ACC112 (cell line): ENCODE measurements at regions not wholly inside any gene's neighbourhood (a gene's known extent, or its start where the extent isn't known, plus 50 kb on each side); places are given as distances from the start of the nearest gene placed in this dataset.
"Not testable (repeated sequence)": the region's sequence is repeated elsewhere in the genome, so short reads cannot be mapped to it uniquely, and the experiment has no call there.

Source experiments
- H2AFZ ChIP-seq: fragments of 200-600 bp; sonication (generic); one replicate; pipeline ENCODE4 v1.6.0; 2017; ENCODE audit warnings: antibody characterized with exemption, low read length; ENCODE audit not compliant: unreplicated experiment
- H3K27ac ChIP-seq: fragments of 200-600 bp; sonication (generic); 2 replicates; pipeline ENCODE4 v1.5.1; 2014; ENCODE audit warnings: low read depth, mild to moderate bottlenecking, antibody characterized with exemption, low read length, moderate library complexity
- H3K27me3 ChIP-seq: fragments of 200-600 bp; sonication (generic); 2 replicates; pipeline ENCODE4 v1.6.1; 2014; ENCODE audit warnings: mild to moderate bottlenecking, antibody characterized with exemption, low read length, moderate library complexity, mixed read lengths; ENCODE audit not compliant: insufficient read depth
- H3K36me3 ChIP-seq: fragments of 200-600 bp; sonication (generic); 2 replicates; pipeline ENCODE4 v1.6.1; 2016; ENCODE audit warnings: mild to moderate bottlenecking, antibody characterized with exemption, low read length, moderate library complexity, mixed read lengths; ENCODE audit not compliant: insufficient read depth
- H3K4me1 ChIP-seq: fragments of 200-600 bp; sonication (generic); one replicate; pipeline ENCODE4 v1.6.1; 2016; ENCODE audit warnings: low read length, mixed read lengths; ENCODE audit not compliant: insufficient read depth, unreplicated experiment, control insufficient read depth
- H3K4me3 ChIP-seq: fragments of 200-600 bp; sonication (generic); 2 replicates; pipeline ENCODE4 v1.5.1; 2014; ENCODE audit warnings: mild to moderate bottlenecking, low read depth, low read length
- H3K79me2 ChIP-seq: fragments of 200-600 bp; sonication (generic); one replicate; pipeline ENCODE4 v1.6.0; 2016; ENCODE audit warnings: low read length; ENCODE audit not compliant: control insufficient read depth, unreplicated experiment, insufficient read depth

DNA sequence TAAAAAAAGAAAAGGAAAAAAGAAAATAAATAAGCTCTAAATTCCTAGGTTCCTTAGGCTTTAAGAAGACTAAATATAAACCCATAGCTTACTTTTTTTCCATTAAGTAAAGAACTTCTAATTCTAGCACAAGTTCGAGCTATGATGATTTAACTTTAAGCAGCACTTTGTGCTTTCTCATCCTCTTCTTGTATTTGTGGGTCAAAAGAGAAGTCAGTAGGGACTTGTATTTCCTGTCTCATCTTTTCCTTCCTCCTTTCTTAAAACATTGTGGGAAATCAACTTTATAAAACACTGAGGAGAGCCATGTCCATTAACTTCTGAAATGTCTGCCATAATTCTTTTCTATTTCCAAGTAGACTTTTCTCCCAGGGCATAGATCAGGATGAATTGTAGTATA is 637.7 kb upstream of the CITED2 start:
- H3K4me1 ChIP-seq = no peaks in the 10 kb centered on the region
- H3K36me3 ChIP-seq = no peaks in the 10 kb centered on the region

DNA sequence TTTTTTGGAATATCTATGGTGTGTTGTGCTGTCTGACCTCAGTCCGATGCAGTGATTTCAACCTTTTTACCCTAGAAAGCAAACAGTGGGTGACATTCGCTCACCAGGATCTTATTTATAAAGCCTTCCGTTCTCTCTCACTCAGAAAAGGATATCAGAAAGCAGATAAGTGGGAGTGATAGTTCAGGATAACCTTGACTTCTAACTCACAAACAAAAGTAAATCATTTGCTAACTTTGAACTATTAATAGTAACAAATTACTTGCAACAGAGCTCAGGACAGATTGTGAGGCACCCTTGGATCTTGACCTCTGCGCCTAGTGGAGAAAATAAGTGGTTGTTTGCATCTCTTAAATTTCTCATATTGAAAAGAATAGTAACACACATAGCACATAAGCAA is 637.1 kb upstream of the CITED2 start:
- Histone ChIP-seq H3K27me3 (no peaks in the 10 kb centered on the region), H3K4me1 (no peaks in the 10 kb centered on the region), H3K27ac (no peak overlapping the region), H3K36me3 (no peaks in the 10 kb centered on the region), H3K4me3 (no peak overlapping the region), H3K79me2 (no peaks in the 10 kb centered on the region), H2AFZ (no peak overlapping the region)

More for the DNA sequence above, 637.7 kb upstream of the CITED2 start:
- Histone ChIP-seq H3K27ac (no peak overlapping the region), H3K79me2 (no peaks in the 10 kb centered on the region), H3K27me3 (no peaks in the 10 kb centered on the region), H2AFZ (peak overlapping the region; percentile 50), H3K4me3 (no peak overlapping the region)

DNA sequence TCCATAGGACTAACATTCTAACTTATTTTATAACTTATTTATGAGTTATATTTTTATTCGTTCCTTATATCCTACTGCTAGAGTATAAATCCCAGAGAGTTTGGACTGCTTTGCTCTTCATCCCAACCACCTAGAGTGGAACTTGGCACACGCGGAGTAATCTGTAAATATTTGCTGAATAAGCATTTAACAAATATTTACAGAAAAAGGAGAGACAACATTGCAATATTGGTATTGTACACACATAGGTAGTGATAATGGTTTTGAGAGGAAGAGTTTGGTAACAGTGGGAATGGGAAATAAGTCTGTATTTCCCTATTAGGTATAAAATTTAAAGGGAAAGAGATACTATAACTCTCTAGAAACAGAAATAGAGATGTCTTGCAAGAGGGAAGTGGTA is 634.8 kb upstream of the CITED2 start:
- no peaks in the 10 kb centered on the region for H3K4me1 ChIP-seq

DNA sequence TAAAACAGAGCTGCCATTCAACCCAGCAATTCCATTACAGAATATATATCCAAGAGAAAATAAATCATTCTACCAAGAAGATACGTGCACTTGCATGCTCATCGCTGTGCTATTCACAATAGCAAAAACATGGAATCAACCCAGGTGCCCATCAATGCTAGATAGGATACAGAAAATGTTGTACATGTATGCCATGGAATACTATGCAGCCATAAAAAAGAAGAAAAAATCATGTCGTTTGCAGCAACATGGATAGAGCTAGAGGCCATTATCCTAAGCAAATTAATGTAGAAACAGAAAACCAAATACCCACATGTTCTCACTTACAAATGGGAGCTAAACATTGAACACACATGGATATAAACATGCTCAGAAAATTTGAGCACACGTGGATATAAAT is 633.1 kb upstream of the CITED2 start:
- no peak overlapping the region for H2AFZ ChIP-seq
- peaks cover 14% of the 10 kb centered on the region for H3K4me1 ChIP-seq
- H3K27me3 ChIP-seq = no peaks in the 10 kb centered on the region
- H3K4me3 ChIP-seq = no peak overlapping the region
- H3K36me3 ChIP-seq = no peaks in the 10 kb centered on the region
- H3K79me2 ChIP-seq = no peaks in the 10 kb centered on the region
- H3K27ac ChIP-seq = no peak overlapping the region

More for the DNA sequence above, 634.8 kb upstream of the CITED2 start:
- H3K27ac ChIP-seq = no peak overlapping the region
- no peaks in the 10 kb centered on the region for H3K36me3 ChIP-seq
- no peak overlapping the region for H2AFZ ChIP-seq
- no peaks in the 10 kb centered on the region for H3K79me2 ChIP-seq
- no peaks in the 10 kb centered on the region for H3K27me3 ChIP-seq
- H3K4me3 ChIP-seq = no peak overlapping the region

DNA sequence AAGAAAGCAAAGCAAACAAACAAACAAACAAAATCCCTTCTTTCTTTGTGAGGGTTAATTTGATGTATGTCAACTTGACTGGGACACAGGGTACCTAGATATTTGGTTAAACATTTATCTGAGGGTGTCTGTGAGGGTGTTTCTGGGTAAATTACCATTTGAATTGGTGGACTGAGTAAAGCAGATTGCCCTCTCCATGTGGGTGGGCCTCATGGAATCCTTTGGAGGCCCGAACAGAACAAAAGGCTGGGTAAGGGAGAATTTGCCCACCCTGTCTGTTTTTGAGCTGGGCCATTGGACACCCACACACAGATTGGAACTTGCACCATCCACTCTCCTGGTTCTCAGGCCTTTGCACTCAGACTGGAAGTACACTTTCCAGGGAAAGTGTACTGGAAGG is 628.8 kb upstream of the CITED2 start:
- Histone ChIP-seq H3K27me3 (no peaks in the 10 kb centered on the region), H3K4me3 (no peak overlapping the region), H3K4me1 (peaks cover 30% of the 10 kb centered on the region), H2AFZ (peak overlapping the region; percentile 76), H3K79me2 (no peaks in the 10 kb centered on the region), H3K27ac (peak overlapping the region; percentile 63; the same call in 1 of the 2 replicates), H3K36me3 (no peaks in the 10 kb centered on the region)

DNA sequence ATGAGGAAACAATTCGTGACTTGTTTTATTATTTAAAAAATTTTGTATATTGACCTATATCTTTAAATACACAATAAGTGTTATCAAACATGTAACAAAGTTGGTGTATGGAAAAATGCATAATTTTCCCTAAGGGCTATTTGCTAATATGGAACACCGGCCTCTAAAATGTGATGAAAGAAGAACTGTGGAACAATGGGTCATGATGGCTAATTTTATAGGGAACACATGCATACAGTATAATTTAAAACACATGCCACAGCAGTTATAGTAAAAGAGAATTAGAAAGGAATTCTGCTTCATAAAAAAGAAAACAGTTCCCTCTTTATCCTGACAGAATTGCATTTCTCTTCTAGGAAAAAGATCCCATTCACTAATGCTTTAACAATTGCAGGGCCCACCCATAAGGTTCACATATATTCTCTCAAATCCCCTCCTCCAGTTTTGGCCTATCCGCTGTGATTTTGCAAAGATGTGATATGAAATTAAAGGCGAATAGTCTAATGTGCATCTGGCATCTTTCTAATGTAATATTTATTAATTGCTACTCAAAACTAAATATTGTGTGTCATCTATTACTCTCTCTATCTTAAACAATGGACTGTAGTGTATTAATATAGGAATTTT is 628.1 kb upstream of the CITED2 start:
- Histone ChIP-seq H3K27ac (peak overlapping the region; percentile 63), H2AFZ (peak overlapping the region; percentile 76), H3K27me3 (no peaks in the 10 kb centered on the region), H3K36me3 (no peaks in the 10 kb centered on the region), H3K4me1 (peaks cover 30% of the 10 kb centered on the region), H3K4me3 (no peak overlapping the region), H3K79me2 (no peaks in the 10 kb centered on the region)

DNA sequence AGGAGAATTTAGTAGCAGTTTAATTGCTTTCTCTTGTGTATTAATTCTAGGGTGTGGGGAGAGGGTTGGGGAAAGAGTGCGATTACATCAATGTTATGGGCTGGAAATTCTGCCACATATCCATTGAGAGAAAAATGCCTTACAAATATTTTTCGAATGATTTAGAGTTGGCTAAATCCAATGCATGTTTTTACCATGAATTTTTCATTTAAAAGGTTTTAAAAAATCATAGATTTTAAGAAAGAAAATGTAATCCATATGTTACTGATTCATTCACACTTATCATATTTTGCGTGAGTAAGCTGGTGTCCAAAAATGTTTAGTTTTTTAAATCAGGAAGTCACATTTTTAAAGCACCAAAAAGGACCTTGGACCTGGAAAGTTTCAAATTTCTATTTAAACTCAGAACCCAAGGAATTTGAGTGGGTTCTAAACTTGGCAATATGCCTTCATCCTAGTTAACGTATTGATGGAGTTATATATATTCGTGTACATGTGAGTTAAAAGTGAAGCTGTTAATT is 627.4 kb upstream of the CITED2 start:
- Histone ChIP-seq H2AFZ (peak overlapping the region; percentile 81), H3K4me3 (0 out of 2 replicates have a peak overlapping the region, but pooled peaks have one; percentile 23), H3K79me2 (no peaks in the 10 kb centered on the region), H3K27me3 (no peaks in the 10 kb centered on the region), H3K27ac (peak overlapping the region; percentile 63), H3K36me3 (no peaks in the 10 kb centered on the region), H3K4me1 (peaks cover 30% of the 10 kb centered on the region)

DNA sequence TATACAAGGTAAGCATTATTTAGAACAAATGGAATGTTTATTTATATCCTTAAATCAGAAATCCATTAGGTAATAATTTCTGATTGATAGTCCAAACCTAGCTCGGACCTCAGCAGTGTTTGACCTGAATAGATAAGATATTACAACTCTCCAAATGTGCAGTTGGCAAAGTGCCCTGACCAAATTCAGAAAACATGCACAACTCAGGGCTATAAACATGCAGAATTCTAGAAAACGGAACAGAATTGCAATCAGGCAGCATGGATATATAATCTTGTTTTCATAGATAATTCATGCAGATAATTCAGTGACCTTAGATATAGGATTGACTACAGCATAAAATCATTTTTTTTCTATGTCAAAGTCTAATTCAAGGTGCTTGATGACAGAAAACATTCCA is 626.6 kb upstream of the CITED2 start:
- H3K4me3 ChIP-seq = no peak overlapping the region
- H3K36me3 ChIP-seq = no peaks in the 10 kb centered on the region
- no peaks in the 10 kb centered on the region for H3K27me3 ChIP-seq
- H3K27ac ChIP-seq = peak overlapping the region; percentile 63; the same call in 1 of the 2 replicates
- peaks cover 30% of the 10 kb centered on the region for H3K4me1 ChIP-seq
- H2AFZ ChIP-seq = no peak overlapping the region
- no peaks in the 10 kb centered on the region for H3K79me2 ChIP-seq

DNA sequence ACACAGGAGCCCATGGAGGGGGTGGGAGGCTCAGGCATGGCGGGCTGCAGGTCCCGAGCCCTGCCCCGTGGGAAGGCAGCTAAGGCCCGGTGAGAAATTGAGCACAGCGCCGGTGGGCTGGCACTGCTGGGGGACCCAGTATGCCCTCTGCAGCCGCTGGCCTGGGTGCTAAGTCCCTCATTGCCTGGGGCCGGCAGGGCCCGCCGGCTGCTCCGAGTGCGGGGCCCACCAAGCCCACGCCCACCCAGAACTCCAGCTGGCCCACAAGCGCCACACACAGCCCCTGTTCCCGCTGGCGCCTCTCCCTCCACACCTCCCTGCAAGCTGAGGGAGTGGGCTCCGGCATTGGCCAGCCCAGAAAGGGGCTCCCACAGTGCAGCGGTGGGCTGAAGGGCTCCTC is 625.2 kb upstream of the CITED2 start:
- not testable (repeated sequence) for H3K4me3 ChIP-seq, H3K79me2 ChIP-seq

DNA sequence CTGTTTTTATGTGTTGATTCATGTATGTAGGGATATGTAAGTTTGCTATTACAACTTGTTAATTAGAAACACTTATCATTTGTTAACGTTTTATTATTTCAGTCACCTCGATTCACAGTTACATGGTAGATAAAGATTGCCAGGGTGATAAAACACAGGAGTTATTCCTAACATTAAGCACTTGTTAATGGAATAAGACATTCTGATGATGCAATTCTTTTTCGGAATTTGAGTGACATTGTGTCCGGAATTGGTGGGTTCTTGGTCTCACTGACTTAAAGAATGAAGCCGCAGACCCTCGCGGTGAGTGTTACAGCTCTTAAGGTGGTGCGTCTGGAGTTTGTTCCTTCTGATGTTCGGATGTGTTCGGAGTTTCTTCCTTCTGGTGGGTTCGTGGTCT is 624.0 kb upstream of the CITED2 start:
- H3K27me3 ChIP-seq, H3K27ac ChIP-seq, H3K36me3 ChIP-seq, H2AFZ ChIP-seq, H3K79me2 ChIP-seq, H3K4me3 ChIP-seq: not testable (repeated sequence)
- peaks cover 26% of the 10 kb centered on the region for H3K4me1 ChIP-seq

More for the DNA sequence above, 625.2 kb upstream of the CITED2 start:
- not testable (repeated sequence) for H2AFZ ChIP-seq, H3K27me3 ChIP-seq, H3K27ac ChIP-seq, H3K36me3 ChIP-seq
- peaks cover 30% of the 10 kb centered on the region for H3K4me1 ChIP-seq

DNA sequence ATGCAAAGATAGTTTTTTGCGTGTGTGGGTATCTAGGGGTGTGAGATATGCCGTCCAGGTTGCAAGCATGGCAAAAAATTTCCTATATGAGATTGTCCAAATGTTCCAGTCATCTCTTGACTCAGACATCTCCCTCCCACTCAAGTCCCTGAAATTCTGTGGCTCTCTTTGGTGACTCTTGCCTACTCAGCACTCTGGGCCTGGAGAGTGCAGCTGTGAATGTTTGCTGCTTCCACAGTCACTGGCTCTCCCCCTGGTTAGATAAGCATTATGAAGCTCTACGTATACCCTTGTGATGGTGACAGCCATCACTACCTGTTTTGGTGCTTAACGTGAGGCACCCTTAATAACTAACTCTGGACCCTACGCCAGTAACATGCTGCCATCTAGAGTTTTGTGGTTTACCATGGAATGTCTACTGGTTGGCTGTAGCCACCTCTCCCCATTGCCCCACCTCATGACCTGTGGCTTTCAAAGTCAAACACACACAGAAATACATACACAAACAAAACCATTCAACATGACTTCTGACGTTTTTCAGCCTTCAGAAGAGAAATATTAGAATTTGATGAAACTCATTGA is 621.9 kb upstream of the CITED2 start:
- Histone ChIP-seq H2AFZ (no peak overlapping the region), H3K4me1 (peaks cover 5% of the 10 kb centered on the region)

More for the DNA sequence above, 621.9 kb upstream of the CITED2 start:
- Histone ChIP-seq H3K27ac (no peak overlapping the region), H3K4me3 (no peak overlapping the region), H3K36me3 (no peaks in the 10 kb centered on the region), H3K27me3 (no peaks in the 10 kb centered on the region), H3K79me2 (no peaks in the 10 kb centered on the region)
